H1 (cell line): ENCODE measurements at regions not wholly inside any gene's neighbourhood (a gene's known extent, or its start where the extent isn't known, plus 50 kb on each side); places are given as distances from the start of the nearest gene placed in this dataset.

Experiments
- FOSL1 ChIP-seq: IDR thresholded peaks from 2 replicates; pipeline ENCODE4 v1.6.1; 2011; ENCODE audit warnings: mild to moderate bottlenecking, low read depth, low read length, moderate library complexity; ENCODE audit not compliant: insufficient read depth
- HDAC6 ChIP-seq: IDR thresholded peaks from one replicate; pipeline ENCODE4 v1.7.1; 2012; ENCODE audit warnings: low read depth, mild to moderate bottlenecking, inconsistent platforms, low read length, moderate library complexity
- RAD21 ChIP-seq, 2 experiments: IDR thresholded peaks in 1 of 2; conservative IDR thresholded peaks in 1 of 2; 2 replicates each; pipeline ENCODE4 v1.6.1; 2011; ENCODE audit warnings: low read depth in 2 of 2, low read length in 2 of 2, improper control_type of control experiment in 1 of 2, inconsistent platforms in 1 of 2, mild to moderate bottlenecking in 1 of 2, moderate library complexity in 1 of 2
- RBBP5 ChIP-seq: IDR thresholded peaks from 2 replicates; pipeline ENCODE4 v1.7.1; 2012; ENCODE audit warnings: low read depth, mild to moderate bottlenecking, inconsistent platforms, low read length, moderate library complexity, borderline replicate concordance
- SIN3A ChIP-seq, 2 experiments: IDR thresholded peaks in 1 of 2; conservative IDR thresholded peaks in 1 of 2; 2 replicates each; pipeline ENCODE4 v1.6.1; 2011 to 2012; ENCODE audit warnings: low read length in 2 of 2, improper control_type of control experiment in 1 of 2, low read depth in 1 of 2, mild to moderate bottlenecking in 1 of 2
- TAF1 ChIP-seq: IDR thresholded peaks from 2 replicates; pipeline ENCODE4 v1.6.1; 2011; ENCODE audit warnings: mild to moderate bottlenecking, low read depth, low read length
- TF ChIP-seq, protein P1 (sequence below): fragments of 300-600 bp; sonication (generic); IDR thresholded peaks from 2 replicates; pipeline ENCODE4 v1.7.1; 2012; ENCODE audit warnings: low read length, moderate library complexity, mild to moderate bottlenecking, inconsistent platforms; ENCODE audit not compliant: insufficient replicate concordance

DNA sequence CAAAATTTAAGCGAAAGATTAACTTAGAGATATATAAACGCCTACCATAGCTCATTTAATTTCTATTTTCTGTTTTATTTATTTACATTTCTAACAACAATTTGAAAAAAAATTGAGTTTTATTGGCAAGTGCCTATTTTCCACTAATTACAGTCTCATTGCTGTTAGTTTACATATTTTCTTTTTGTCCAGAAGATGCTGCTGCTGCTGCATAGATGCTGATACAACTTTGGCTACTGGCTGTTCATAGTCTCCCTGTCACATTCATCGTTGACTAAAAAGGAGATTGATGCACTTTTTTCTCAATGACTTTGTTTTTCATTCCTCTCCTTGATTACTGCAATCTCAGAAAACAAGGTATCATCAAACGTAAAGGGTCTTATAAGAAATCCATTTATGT, 235.4 kb downstream of the CDH9 start (continued):
- TF ChIP-seq, protein P1, sequence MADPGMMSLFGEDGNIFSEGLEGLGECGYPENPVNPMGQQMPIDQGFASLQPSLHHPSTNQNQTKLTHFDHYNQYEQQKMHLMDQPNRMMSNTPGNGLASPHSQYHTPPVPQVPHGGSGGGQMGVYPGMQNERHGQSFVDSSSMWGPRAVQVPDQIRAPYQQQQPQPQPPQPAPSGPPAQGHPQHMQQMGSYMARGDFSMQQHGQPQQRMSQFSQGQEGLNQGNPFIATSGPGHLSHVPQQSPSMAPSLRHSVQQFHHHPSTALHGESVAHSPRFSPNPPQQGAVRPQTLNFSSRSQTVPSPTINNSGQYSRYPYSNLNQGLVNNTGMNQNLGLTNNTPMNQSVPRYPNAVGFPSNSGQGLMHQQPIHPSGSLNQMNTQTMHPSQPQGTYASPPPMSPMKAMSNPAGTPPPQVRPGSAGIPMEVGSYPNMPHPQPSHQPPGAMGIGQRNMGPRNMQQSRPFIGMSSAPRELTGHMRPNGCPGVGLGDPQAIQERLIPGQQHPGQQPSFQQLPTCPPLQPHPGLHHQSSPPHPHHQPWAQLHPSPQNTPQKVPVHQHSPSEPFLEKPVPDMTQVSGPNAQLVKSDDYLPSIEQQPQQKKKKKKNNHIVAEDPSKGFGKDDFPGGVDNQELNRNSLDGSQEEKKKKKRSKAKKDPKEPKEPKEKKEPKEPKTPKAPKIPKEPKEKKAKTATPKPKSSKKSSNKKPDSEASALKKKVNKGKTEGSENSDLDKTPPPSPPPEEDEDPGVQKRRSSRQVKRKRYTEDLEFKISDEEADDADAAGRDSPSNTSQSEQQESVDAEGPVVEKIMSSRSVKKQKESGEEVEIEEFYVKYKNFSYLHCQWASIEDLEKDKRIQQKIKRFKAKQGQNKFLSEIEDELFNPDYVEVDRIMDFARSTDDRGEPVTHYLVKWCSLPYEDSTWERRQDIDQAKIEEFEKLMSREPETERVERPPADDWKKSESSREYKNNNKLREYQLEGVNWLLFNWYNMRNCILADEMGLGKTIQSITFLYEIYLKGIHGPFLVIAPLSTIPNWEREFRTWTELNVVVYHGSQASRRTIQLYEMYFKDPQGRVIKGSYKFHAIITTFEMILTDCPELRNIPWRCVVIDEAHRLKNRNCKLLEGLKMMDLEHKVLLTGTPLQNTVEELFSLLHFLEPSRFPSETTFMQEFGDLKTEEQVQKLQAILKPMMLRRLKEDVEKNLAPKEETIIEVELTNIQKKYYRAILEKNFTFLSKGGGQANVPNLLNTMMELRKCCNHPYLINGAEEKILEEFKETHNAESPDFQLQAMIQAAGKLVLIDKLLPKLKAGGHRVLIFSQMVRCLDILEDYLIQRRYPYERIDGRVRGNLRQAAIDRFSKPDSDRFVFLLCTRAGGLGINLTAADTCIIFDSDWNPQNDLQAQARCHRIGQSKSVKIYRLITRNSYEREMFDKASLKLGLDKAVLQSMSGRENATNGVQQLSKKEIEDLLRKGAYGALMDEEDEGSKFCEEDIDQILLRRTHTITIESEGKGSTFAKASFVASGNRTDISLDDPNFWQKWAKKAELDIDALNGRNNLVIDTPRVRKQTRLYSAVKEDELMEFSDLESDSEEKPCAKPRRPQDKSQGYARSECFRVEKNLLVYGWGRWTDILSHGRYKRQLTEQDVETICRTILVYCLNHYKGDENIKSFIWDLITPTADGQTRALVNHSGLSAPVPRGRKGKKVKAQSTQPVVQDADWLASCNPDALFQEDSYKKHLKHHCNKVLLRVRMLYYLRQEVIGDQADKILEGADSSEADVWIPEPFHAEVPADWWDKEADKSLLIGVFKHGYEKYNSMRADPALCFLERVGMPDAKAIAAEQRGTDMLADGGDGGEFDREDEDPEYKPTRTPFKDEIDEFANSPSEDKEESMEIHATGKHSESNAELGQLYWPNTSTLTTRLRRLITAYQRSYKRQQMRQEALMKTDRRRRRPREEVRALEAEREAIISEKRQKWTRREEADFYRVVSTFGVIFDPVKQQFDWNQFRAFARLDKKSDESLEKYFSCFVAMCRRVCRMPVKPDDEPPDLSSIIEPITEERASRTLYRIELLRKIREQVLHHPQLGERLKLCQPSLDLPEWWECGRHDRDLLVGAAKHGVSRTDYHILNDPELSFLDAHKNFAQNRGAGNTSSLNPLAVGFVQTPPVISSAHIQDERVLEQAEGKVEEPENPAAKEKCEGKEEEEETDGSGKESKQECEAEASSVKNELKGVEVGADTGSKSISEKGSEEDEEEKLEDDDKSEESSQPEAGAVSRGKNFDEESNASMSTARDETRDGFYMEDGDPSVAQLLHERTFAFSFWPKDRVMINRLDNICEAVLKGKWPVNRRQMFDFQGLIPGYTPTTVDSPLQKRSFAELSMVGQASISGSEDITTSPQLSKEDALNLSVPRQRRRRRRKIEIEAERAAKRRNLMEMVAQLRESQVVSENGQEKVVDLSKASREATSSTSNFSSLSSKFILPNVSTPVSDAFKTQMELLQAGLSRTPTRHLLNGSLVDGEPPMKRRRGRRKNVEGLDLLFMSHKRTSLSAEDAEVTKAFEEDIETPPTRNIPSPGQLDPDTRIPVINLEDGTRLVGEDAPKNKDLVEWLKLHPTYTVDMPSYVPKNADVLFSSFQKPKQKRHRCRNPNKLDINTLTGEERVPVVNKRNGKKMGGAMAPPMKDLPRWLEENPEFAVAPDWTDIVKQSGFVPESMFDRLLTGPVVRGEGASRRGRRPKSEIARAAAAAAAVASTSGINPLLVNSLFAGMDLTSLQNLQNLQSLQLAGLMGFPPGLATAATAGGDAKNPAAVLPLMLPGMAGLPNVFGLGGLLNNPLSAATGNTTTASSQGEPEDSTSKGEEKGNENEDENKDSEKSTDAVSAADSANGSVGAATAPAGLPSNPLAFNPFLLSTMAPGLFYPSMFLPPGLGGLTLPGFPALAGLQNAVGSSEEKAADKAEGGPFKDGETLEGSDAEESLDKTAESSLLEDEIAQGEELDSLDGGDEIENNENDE: no peak
- TF ChIP-seq RAD21 (IDR thresholded peaks at IDR 0.05 in 1 of 2, conservative IDR thresholded peaks at IDR 0.05 in 1 of 2; ENCODE audit: low read depth in 2 of 2, low read length in 2 of 2) (no peak), SIN3A (conservative IDR thresholded peaks at IDR 0.05 in 1 of 2, IDR thresholded peaks at IDR 0.05 in 1 of 2; ENCODE audit: low read depth in 1 of 2, low read length in 2 of 2) (no peak), TAF1 (no peak), HDAC6 (no peak), FOSL1 (no peak), RBBP5 (no peak)
